ENCODE measurements at regions not wholly inside any gene's neighbourhood (a gene's known extent, or its start where the extent isn't known, plus 50 kb on each side); places are given as distances from the start of the nearest gene placed in this dataset.

DNA sequence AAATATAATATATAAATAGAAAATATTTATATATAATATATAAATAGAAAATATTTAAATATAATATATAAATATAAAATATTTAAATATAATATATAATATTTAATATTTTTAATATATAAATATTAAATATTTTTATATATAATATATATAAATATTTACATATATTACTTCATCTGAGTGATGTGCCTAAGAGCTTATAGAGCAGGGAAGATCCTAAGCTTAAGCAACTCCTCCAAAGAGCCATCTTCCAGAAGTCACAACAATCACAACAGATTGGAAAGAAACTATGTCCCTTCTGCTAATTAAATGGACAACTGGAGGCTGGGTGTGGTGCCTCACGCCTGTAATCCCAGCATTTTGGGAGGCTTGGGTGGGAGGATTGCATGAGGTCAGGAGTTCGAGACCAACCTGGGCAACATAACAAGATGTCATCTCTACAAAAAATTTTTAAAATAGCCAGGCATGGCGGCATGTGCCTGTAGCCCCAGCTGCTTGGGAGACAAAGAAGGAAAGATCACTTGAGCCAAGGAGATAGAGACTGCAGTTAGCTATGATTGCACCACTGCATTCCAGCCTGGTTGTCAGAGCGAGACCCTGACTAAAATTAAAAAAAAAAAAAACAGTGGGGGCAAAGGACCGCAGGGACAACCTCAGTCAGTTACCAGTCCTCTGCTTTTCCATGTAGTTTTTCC is 198.7 kb downstream of the SKIDA1 start:
- DNase-seq (ENCODE audit: low read depth, low spot score), result no peak

DNA sequence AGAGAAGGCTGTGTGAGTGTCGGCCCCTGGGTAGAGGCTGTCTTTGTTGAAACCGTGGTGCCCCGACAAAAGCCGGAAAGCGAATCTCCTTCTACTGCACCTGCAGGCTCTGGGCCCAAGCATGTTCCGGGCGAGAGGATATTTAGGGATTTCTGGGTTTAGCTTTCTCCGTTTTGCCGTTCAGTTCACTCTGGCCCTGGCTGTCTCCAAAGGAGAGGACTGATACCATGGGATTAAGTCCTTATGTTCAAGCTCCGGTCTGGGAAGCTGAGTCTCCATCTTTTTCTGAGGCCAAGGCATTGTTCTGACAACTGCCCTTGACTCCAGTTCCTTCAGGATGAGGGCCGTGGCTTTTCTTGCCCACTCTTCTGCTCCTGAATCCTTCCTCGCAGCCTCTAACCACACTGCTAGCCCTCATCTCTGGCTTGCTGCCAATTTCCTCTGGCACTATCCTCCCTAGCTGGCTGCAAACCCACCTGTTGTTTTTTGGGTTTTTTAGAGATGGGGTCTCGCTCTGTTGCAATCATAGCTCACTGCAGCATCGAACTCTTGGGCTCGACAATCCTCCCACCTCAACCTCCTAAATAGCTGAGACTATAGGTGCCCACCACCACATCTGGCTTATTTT is 206.8 kb downstream of the SKIDA1 start:
- DNase-seq (ENCODE audit: low read depth, low spot score), result no peak

DNA sequence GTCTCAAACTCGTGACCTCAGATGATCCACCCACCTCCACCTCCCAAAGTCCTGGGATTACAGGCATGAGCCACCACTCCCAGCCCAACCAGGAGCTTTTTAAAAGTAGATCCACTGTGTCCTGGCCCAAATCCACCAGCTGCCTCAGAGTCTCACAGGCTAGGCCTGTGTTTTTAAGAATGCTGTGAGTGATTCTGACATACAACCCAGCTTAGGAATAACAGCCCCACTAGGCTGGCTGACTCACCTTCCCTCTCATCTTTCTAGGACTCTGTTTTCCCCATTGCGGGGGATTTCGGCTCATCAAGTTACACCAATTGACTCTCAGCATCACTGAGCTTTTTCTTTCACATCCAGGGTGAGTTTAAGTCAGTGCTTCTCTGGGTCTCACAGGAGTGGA is 207.6 kb downstream of the SKIDA1 start:
- DNase-seq (ENCODE audit: low read depth, low spot score), result no peak

DNA sequence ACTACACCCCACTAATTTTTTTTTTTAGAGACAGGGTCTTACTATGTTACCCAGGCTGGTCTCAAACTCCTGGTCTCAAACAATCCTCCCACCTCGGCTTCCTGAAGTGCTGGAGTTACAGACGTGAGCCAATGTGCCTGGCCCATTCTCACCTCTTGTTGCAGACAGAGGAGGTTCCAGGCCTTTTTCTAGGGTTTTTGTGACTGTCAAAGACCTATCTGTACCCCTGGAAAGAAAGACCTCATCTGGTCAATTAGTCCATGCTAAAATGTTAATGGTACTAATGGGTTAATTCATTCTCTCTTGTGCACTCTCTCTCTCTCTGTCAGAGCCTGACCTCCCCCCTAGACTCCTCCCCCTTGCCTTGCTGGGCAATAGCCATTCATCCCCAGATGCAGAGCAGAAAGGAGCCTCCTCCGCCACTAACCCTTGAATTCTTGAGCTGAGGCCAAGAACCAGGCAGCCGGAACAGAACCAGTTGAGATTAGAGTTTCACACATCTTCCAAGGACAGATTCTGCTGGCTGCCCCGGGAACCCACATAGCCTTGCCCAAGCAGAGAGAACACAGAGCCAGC is 209.7 kb downstream of the SKIDA1 start:
- no peak for DNase-seq (ENCODE audit: low read depth, low spot score)

DNA sequence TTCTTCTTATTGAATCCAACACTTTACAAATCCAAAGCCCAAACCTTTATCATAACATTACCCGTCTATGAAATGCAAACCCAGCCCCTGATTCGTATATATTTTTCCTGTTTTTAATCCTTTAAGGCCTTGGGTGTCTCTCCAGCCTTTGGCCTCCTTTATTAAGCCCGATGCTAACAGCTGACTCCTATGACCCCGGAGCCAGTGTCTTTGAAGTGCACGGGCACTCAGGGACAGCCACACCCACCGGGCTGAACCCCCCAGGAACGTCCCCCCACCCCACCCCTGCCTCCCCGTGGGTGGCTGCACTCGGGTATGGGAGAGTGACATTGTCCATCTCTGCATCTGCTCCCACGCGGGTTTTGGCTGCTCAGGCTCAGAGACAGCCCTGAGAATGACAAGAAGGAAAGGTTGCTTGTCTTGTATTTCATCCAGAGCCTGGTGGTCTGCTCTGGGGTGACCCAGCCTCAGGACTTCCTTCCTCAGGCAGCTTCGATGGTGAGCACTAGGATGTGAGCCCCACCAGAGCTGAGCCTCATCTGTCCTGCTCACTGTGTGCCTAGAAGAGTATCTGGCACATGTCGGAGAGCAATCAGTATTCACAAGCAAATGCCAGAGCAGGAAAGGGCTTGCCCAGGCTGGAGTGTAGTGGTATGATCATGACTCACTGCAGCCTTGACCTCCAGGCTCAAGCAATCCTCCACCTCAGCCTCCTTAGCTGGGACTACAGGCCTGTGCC is 210.4 kb downstream of the SKIDA1 start:
- DNase-seq (ENCODE audit: low read depth, low spot score), result no peak

DNA sequence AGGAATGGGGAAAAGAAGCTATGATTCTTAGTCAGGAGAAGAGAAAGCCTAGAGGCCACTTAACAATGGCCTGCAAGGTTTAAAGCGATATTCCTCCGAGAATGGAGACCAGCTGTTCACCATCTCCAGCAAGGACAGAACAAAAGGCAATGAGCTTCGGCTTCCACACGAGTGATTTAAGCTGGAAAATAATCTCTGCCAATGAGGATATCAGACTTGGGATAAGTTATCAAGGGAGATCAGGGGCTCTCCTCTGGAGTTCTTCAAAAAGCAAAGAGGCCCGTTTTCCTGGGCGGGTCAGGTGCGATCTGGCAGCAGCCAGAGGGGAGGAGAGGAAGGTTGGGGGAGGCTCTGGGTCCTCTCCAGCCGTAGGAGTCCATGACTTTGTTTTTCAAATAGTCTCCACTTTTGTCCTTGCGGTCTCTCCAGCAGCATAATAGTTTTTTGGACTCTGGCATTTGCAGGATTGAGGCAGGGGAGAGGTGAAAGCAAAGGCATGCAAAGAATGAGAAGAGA is 211.3 kb downstream of the SKIDA1 start:
- no peak for DNase-seq (ENCODE audit: low read depth, low spot score)

DNA sequence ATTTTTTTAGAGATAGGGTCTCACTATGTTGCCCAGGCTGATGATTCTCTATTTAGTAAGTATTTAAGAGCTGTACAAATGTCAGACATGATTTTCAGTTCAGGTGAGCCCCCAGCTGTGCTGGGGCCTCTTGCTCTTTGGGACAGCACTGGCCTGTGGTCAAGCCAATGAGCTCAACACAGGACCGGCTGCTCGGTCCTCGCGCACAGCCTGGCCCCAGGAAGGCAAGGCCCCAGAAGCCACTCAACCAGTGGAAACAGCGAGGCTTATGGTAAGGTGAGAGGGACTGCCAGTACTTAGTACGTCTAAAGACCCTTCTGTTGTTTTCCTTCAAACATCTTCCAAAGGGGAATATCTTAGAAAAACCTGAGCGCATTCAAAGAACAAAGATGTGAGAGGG is 211.8 kb downstream of the SKIDA1 start:
- no peak for DNase-seq (ENCODE audit: low read depth, low spot score)

DNA sequence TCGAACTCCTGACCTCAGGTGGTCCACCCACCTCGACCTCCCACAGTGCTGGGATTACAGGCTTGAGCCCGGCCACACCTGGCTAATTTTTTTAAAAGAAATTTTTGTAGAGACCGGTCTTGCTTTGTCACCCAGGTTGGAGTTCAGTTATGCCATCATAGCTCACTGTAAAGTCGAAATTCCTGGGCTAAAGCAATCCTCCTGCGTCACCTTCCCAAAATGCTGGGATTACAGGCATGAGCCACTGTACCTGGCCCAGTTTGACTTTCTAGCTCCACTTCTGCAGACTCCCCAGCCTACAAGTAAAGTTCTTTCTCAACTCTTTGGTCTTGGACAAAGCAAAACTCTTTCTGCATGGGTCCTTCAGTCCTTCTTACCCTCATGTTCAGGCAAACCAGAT is 214.1 kb downstream of the SKIDA1 start:
- DNase-seq (ENCODE audit: low read depth, low spot score), result no peak

DNA sequence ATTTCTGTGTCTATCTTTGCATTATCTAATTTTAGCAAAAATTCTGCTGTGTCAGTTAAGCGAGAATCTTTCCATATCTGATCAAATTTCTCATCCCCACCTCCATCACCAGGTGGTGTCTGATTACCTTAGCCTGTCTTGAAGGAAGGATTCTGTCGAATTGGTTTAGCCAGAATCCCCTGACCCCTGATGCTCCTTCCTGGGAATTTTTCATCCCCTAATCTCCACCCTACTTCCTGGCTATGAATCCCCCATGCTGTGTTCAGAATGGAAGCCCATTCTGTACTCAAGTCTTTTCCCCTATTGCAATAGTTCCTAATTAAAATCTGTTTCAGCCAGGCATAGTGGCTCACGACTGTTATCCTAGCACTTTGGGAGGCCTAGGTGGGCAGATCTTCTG is 216.1 kb downstream of the SKIDA1 start:
- DNase-seq (ENCODE audit: low read depth, low spot score), result no peak

DNA sequence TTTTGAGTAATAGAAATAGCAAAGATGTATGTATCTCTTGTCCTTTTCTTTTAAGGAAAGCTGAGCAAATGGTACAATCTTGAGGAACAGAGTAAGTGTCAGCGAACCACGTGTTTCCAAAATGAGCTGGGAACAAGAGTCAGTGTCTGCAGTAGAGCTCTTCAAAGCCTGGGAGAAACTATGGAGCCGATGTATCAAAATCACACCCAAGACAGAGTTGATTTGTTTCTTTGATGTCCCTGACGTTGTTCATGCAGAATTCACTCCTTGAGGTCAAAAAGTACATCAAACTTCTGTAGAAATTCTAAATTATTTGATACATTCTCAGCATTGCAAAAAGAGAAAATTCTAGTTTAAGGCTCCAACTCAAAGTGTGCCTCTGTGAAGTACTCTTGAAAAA is 216.5 kb downstream of the SKIDA1 start:
- DNase-seq (ENCODE audit: low read depth, low spot score), result no peak

DNA sequence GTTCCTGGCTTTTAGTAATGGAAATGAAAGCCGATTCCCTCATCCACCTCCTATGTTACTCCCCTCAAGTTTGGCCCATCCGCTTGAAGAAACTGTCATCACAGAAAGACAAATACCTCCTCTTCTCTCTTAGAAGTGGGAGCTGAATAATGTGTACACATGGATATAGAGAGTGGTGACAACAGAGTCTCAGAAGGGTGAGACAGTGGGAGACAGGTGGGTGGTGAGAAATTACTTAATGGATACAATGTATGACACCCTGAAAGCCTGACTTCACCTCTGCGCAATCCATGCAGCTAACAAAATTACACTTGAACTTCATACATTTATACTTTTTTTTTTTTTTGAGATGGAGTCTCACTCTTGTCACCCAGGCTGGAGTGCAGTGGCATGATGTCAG is 217.5 kb downstream of the SKIDA1 start:
- no peak for DNase-seq (ENCODE audit: low read depth, low spot score)

DNA sequence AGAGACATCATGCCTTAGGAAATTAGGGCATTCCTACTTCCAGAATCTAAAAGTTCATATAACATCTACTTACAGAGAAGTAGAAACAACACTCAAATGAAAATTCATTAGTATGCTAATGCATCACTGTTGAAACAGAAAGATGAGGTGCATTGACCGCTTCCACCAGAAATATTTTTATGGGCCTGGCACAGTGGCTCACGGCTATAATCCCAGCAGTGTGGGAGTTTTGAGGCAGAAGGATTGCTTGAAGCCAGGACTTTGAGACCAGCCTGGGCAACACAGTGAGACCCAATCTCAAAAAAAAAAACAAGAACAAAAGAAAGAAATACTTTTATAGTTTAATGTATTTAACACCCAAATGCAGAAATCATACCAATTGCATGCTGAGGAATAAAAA is 220.9 kb downstream of the SKIDA1 start:
- DNase-seq (ENCODE audit: low read depth, low spot score), result no peak

DNA sequence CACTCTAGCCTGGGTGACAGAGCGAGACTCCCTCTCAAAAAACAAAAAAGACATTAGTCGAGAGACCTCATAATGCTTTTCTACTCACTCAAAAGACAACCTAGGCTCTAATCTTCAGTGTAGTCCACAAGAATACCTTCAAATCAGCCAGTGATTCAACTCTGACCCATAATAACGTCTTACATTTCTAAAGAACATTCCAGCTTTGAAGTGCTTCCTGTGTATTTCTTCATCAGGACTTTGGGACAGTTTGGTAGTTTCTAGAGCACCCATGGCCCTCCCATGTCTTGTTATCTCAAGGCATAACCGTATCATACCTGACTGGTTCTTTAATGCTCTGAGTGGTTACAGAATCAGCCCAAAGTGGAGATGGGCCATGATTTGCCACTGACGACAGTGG is 221.3 kb downstream of the SKIDA1 start:
- no peak for DNase-seq (ENCODE audit: low read depth, low spot score)

DNA sequence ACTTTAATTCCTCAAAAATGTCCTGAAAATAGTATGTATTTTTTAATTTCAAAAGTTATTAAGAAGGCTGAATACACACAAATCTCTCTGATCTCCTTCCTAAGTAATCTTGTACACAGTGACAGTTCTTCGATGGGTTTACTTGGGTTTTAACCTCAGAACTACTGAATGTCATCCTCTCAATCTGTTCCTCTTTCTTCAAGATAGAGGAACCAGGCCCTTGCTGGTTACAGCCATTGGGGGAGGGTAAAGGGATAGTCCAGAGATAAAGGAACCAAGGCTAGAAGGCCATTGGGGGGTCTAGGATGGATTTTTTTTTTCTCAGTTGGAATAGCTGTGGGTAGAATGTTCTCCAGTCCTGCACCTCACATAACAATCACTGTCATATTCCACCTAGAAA is 224.9 kb downstream of the SKIDA1 start:
- DNase-seq (ENCODE audit: low read depth, low spot score), result no peak

DNA sequence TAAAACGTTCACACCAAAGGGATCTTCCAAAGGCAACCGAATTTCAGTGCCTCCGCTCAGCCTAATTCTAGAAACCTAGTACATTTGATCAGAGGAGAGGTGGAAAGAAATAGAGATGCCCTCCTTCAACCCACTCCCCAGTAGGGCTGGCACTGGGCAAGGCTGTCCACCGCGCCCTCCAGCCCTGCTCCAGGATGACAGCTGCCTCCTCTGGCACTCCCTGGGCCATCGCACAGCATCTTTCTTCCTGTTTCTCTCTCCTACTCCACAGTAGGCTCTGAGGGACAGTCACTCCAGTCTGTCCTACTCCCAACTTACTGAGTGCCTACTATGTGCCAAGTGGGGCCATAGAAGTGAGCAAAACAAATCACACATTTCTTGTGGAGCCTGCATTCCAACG is 226.2 kb downstream of the SKIDA1 start:
- no peak for DNase-seq (ENCODE audit: low read depth, low spot score)

DNA sequence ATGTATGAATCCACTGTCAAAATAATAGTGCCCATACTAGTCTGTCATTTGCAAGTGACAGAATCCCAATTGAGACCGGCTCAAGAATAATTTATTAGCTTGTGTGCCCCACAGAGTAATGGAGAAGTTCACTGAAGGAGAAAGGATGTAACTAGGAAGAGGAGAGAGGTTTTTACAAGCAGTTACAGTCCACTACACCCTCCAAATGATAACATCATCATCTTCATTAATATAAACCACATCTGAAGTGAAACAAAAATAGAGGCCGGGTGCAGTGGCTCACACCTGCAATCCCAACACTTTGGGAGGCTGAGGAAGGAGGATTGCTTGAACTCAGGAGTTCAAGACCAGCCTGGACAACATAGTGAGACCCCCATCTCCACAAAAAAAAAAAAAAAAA is 226.8 kb downstream of the SKIDA1 start:
- no peak for DNase-seq (ENCODE audit: low read depth, low spot score)

DNA sequence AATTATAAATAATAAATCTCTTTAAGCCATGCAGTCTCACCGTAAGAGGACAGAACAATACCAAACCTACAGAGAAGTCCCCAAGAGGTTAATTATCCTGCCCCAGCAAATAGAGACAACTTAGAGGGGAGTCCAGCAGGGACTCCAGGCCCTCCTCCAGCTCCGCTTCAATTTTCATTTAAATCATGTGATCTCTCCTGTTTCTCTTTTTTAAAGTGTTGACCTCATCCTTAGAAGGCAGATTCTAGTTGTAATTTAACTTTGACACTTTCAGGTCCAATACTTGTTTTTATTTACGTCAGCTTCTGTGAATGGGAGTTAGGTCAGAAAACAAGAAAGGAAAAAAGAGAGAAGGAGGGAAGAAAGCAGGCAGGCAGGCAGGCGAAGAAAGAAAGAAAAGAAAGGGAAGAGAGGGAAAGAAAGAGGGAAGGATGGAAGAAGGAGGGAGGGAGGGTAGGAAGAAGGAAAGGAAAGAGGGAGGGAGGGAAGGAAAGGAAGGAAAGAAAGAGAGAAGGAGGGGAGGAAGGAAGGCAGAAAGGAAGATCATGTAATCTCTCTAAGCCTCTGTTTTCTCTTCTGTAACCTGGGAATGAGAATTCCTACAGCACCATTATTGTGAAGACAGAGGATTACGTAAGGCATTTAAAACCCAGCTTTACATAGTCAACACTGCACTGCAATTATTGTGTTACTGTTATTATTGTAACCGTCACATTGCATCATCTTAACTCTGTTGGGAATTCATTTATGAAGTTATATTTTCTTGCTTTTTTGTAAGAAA is 227.7 kb downstream of the SKIDA1 start:
- DNase-seq (ENCODE audit: low read depth, low spot score), result no peak

DNA sequence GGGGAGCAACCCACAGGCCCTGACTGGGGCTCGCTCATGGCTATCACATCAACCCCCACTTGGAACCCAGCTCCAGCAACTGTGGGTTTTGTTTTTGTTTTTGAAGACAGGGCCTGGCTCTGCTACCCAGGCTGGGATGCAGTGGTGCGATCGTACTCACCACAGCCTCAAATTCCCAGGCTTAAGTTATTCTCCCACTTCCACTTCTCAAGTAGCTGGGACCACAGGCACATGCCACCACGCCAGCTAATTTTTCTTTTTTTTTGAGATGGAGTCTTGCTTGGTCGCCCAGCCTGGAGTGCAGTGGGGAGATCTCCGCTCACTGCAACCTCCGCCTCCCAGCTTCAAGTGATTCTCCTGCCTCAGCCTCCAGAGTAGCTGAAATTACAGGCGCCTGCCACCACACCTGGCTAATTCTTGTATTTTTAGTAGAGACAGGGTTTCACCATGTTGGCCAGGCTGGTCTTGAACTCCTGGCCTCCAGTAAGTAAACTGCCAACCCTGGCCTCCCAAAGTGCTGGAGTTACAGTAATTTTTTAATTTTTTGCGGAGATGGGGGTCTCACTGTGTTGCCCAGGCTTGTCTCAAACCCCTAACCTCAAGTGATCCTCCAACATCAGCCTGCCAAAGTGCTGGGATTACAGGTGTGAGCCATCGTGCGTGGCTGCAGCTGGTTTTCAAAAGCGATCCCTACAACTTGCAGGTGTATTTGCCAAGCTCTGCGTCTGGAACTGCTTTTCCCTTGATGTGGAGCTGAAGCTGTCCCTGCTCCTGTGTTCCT is 228.7 kb downstream of the SKIDA1 start:
- no peak for DNase-seq (ENCODE audit: low read depth, low spot score)

DNA sequence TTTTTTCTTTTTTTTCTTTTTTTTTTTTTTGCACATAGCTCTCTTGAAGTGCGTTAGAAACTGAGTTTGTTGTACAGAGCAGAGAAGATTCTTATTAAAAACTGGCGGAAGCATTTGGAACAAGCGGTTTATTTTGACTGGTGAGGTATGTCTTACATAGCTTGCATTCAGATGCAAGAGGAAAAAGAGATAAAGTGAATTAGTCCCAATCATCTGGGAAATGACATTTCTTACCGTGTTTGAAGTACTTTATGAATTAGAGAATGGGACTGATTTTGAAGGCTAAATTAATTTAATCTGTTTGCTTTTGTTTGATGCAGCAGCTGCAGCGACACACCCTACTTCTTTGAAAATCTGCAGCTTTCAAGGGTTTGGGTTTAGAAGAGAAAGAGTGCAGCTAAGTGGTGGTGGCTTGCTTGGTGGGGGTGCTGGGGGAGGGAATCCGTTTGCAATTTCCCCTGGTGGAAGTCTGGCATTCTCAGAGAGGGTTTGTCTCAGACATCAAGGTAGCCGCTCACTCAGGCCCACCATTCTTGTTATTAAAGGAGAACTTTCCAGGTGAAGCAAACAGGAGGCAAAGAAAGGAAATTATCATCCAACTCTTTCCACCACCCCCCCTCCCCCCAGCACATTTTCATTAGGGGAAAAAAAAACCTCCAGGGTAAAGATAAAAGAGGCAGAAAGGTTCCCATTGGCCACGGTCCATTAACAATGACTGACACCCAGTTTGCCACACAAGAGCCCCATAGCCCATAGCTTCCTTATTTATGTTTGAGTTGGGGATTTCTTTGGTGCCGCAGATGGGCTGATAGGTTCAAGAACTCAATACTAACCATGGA is 231.7 kb downstream of the SKIDA1 start:
- DNase-seq (ENCODE audit: low read depth, low spot score), result no peak
